Osteoblast (primary cell): ENCODE measurements at regions not wholly inside any gene's neighbourhood (a gene's known extent, or its start where the extent isn't known, plus 50 kb on each side); places are given as distances from the start of the nearest gene placed in this dataset.

Source experiments
- DNase-seq: peaks from one replicate; pipeline ENCODE4 v3.0.0; 2011; ENCODE audit warnings: low spot score, mixed read lengths; ENCODE audit not compliant: insufficient read length; ENCODE audit errors: missing footprints
- H2AFZ ChIP-seq: 2 replicates; pipeline ENCODE4 v1.6.0; 2011; ENCODE audit warnings: mild to moderate bottlenecking, low read length
- H3K27ac ChIP-seq: 2 replicates; pipeline ENCODE4 v1.5.1; 2011; ENCODE audit warnings: mild to moderate bottlenecking, low read depth, low read length, moderate library complexity
- H3K27me3 ChIP-seq: 2 replicates; pipeline ENCODE4 v1.6.0; 2012; ENCODE audit warnings: mild to moderate bottlenecking, control low read depth, inconsistent platforms, low read length, moderate library complexity; ENCODE audit not compliant: insufficient read depth
- H3K36me3 ChIP-seq: 2 replicates; pipeline ENCODE4 v1.5.1; 2011; ENCODE audit warnings: mild to moderate bottlenecking, low read length, control low read depth, moderate library complexity; ENCODE audit not compliant: insufficient read depth
- H3K4me1 ChIP-seq: 2 replicates; pipeline ENCODE4 v1.5.1; 2011; ENCODE audit warnings: mild to moderate bottlenecking, low read length, control low read depth, moderate library complexity; ENCODE audit not compliant: insufficient read depth
- H3K4me2 ChIP-seq: 2 replicates; pipeline ENCODE4 v1.6.0; 2011; ENCODE audit warnings: mild to moderate bottlenecking, low read length; ENCODE audit not compliant: insufficient read depth
- H3K4me3 ChIP-seq: fragments of 200-600 bp; sonication (generic); 3 replicates; pipeline ENCODE4 v1.5.1; 2012; ENCODE audit warnings: mild to moderate bottlenecking, low read length, inconsistent platforms; ENCODE audit not compliant: insufficient read depth
- H3K79me2 ChIP-seq: 2 replicates; pipeline ENCODE4 v1.6.0; 2012; ENCODE audit warnings: mild to moderate bottlenecking, low read length, control low read depth, inconsistent platforms; ENCODE audit not compliant: insufficient read depth
- H3K9me3 ChIP-seq: 2 replicates; pipeline ENCODE4 v1.5.1; 2011; ENCODE audit warnings: low read depth, low read length, control low read depth
- H4K20me1 ChIP-seq: 2 replicates; pipeline ENCODE4 v1.6.0; 2012; ENCODE audit warnings: mild to moderate bottlenecking, low read length, control low read depth; ENCODE audit not compliant: insufficient read depth
- CTCF ChIP-seq: IDR thresholded peaks from 2 replicates; pipeline ENCODE4 v1.5.1; 2011; ENCODE audit warnings: mild to moderate bottlenecking, low read depth, low read length, moderate library complexity; ENCODE audit errors: extremely low read depth

GRCh38 chr6:119921491-119922010 is 572.0 kb upstream of the MAN1A1 start:
- no peak for DNase-seq
- Histone ChIP-seq H3K9me3 (peaks cover 3% of the 10 kb centered on the region), H3K79me2 (no peaks in the 10 kb centered on the region)

GRCh38 chr6:119917186-119917585 is 567.6 kb upstream of the MAN1A1 start:
- no peak for TF ChIP-seq CTCF
- no peaks in the 10 kb centered on the region for H3K9me3 ChIP-seq
- no peak for DNase-seq
- H3K4me2 ChIP-seq: no peak overlapping the region
- H4K20me1 ChIP-seq: no peaks in the 10 kb centered on the region
- no peaks in the 10 kb centered on the region for H3K79me2 ChIP-seq
- no peak overlapping the region for H3K27ac ChIP-seq
- no peaks in the 10 kb centered on the region for H3K27me3 ChIP-seq
- no peaks in the 10 kb centered on the region for H3K36me3 ChIP-seq
- no peak overlapping the region for H2AFZ ChIP-seq
- no peaks in the 10 kb centered on the region for H3K4me1 ChIP-seq
- H3K4me3 ChIP-seq: no peak overlapping the region

More at GRCh38 chr6:119921491-119922010, 572.0 kb upstream of the MAN1A1 start:
- no peaks in the 10 kb centered on the region for H3K27me3 ChIP-seq
- H3K36me3 ChIP-seq: no peaks in the 10 kb centered on the region
- H3K4me3 ChIP-seq: no peak overlapping the region
- no peaks in the 10 kb centered on the region for H4K20me1 ChIP-seq
- no peak overlapping the region for H3K4me2 ChIP-seq
- no peak overlapping the region for H3K27ac ChIP-seq
- no peak overlapping the region for H2AFZ ChIP-seq
- H3K4me1 ChIP-seq: no peaks in the 10 kb centered on the region
- TF ChIP-seq CTCF: no peak

GRCh38 chr6:119915971-119916370 is 566.4 kb upstream of the MAN1A1 start:
- Histone ChIP-seq H3K27ac (no peak overlapping the region), H4K20me1 (no peaks in the 10 kb centered on the region), H3K4me3 (no peak overlapping the region), H3K4me2 (no peak overlapping the region), H3K36me3 (no peaks in the 10 kb centered on the region), H3K4me1 (no peaks in the 10 kb centered on the region), H3K9me3 (no peaks in the 10 kb centered on the region), H3K27me3 (no peaks in the 10 kb centered on the region), H3K79me2 (no peaks in the 10 kb centered on the region), H2AFZ (no peak overlapping the region)
- no peak for TF ChIP-seq CTCF
- DNase-seq: no peak

GRCh38 chr6:119908157-119908556 is 558.6 kb upstream of the MAN1A1 start:
- TF ChIP-seq CTCF: no peak
- Histone ChIP-seq H3K9me3 (no peaks in the 10 kb centered on the region), H2AFZ (no peak overlapping the region), H4K20me1 (no peaks in the 10 kb centered on the region), H3K4me3 (no peak overlapping the region), H3K4me1 (no peaks in the 10 kb centered on the region), H3K36me3 (no peaks in the 10 kb centered on the region), H3K27me3 (no peaks in the 10 kb centered on the region), H3K79me2 (no peaks in the 10 kb centered on the region), H3K27ac (no peak overlapping the region), H3K4me2 (no peak overlapping the region)
- DNase-seq: no peak
